ENCODE measurements at regions not wholly inside any gene's neighbourhood (a gene's known extent, or its start where the extent isn't known, plus 50 kb on each side); places are given as distances from the start of the nearest gene placed in this dataset.

DNA sequence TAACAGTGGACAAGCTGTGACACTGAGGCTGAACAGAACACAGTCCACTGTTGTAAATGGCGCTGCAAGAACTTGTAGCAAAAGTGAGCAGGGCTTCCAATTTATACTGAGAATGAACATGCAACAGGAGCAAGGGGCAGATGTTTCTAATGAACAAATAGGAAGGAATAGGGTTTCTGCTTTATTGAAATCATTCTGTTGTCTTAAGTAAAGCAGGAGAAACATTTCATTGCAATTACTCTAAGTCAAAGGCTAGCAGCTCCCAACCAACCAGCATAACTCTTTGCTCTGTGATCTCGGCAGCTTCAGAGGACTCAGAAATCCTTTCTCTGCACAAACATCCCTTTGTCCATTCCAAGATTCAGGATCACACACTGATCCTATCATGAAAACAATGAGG, 236.2 kb upstream of the PRSS58 start:
- TF ChIP-seq, protein P1, sequence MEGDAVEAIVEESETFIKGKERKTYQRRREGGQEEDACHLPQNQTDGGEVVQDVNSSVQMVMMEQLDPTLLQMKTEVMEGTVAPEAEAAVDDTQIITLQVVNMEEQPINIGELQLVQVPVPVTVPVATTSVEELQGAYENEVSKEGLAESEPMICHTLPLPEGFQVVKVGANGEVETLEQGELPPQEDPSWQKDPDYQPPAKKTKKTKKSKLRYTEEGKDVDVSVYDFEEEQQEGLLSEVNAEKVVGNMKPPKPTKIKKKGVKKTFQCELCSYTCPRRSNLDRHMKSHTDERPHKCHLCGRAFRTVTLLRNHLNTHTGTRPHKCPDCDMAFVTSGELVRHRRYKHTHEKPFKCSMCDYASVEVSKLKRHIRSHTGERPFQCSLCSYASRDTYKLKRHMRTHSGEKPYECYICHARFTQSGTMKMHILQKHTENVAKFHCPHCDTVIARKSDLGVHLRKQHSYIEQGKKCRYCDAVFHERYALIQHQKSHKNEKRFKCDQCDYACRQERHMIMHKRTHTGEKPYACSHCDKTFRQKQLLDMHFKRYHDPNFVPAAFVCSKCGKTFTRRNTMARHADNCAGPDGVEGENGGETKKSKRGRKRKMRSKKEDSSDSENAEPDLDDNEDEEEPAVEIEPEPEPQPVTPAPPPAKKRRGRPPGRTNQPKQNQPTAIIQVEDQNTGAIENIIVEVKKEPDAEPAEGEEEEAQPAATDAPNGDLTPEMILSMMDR (IDR thresholded peaks at IDR 0.05; ENCODE audit: insufficient read depth, low read length): no peak
- TF ChIP-seq, protein P2, sequence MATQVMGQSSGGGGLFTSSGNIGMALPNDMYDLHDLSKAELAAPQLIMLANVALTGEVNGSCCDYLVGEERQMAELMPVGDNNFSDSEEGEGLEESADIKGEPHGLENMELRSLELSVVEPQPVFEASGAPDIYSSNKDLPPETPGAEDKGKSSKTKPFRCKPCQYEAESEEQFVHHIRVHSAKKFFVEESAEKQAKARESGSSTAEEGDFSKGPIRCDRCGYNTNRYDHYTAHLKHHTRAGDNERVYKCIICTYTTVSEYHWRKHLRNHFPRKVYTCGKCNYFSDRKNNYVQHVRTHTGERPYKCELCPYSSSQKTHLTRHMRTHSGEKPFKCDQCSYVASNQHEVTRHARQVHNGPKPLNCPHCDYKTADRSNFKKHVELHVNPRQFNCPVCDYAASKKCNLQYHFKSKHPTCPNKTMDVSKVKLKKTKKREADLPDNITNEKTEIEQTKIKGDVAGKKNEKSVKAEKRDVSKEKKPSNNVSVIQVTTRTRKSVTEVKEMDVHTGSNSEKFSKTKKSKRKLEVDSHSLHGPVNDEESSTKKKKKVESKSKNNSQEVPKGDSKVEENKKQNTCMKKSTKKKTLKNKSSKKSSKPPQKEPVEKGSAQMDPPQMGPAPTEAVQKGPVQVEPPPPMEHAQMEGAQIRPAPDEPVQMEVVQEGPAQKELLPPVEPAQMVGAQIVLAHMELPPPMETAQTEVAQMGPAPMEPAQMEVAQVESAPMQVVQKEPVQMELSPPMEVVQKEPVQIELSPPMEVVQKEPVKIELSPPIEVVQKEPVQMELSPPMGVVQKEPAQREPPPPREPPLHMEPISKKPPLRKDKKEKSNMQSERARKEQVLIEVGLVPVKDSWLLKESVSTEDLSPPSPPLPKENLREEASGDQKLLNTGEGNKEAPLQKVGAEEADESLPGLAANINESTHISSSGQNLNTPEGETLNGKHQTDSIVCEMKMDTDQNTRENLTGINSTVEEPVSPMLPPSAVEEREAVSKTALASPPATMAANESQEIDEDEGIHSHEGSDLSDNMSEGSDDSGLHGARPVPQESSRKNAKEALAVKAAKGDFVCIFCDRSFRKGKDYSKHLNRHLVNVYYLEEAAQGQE (IDR thresholded peaks at IDR 0.05; ENCODE audit: insufficient replicate concordance, low read depth): no peak
